ENCODE measurements at regions not wholly inside any gene's neighbourhood (a gene's known extent, or its start where the extent isn't known, plus 50 kb on each side); places are given as distances from the start of the nearest gene placed in this dataset.
"Not testable (repeated sequence)": the region's sequence is repeated elsewhere in the genome, so short reads cannot be mapped to it uniquely, and the experiment has no call there.

DNA sequence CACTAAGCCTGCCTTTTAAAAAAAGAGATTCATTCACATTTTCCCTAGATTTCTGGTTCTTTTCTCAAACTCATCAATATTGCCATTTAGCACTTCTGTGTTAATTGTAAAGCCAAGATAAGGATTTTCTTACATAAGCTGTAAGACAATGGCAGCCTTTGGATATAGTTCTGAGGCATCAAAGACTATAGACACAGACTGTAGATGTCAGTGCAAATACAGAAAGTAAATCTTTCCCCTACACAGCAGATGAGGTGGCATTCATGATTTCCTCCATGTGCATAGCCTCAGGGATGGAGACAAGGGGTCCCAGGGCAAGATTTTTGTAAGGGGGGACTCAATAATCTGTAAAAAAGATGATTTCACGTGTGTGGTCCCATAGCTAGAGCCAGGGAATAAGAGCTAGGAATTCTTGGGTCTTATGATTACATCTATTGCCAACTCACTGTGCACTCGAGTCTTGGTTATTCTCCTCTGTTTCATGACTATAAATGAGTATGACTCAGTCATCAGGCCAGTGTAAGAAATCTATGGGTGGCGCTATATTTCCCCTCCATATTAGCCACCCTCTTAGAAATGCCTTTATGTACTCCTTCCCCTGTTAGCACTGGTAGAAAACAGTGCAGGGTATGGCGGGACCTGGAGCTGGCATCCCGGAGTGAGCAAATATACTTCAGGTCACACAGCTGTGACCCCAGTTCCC is 207.5 kb downstream of the EXOC5 start:
- no peak for DNase-seq (ENCODE audit: low read depth in 3 of 3, low spot score in 1 of 3)

DNA sequence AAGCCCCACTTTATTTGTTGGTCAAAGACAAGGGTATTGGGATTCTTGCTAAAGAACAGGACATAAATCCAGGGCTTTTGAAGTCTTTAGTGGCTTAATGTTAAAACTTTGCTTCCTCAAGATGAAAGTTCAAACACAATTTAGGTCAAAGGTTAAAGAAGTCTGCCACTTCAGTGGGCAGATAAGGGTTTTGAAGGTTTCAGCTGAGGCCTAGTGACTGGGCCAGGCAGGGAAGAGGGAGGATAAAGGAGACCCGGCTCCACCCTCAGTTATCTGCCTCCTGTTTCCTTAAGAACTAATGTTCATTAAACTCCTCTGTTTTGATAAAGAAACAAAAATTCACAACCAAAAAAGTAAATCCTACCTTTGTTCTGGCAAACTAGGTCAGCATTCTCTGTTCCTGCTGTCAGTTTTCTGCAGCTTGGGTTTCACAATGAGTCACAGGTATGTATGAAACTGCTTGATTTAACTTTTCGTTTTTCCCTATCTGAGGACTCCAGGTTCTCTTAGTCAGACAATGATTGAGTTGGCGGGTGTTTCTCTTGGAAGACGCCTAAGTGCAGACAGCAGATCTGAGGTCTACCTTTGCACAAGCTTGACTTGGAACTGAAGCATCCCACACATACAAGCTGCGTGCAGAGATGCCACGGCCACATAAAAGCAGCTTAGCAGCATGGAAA is 208.3 kb downstream of the EXOC5 start:
- peak in 1 of 3 donors; percentile 3 for DNase-seq (ENCODE audit: low read depth in 3 of 3, low spot score in 1 of 3)

DNA sequence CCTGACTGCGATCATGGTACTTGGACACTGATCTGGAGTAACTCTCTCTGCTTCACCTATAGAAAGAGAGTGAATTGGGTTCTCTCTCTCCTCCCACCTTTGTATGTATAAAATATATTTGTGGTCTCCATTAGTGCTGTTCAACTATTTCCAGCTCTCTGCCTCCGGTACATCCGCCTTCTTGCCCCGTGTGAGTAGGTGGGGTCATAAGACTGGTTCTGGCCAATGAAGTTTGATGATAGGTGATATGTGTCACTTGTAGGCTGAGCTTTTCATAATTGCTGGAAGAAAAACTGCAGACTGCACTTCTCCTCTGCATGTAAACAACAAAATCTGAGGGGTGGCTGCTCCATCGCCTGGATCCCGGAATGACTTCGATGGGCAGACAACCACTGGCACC is 210.4 kb downstream of the EXOC5 start:
- DNase-seq (ENCODE audit: low read depth in 3 of 3, low spot score in 1 of 3), result no peak

- no peak for DNase-seq (ENCODE audit: low read depth in 3 of 3, low spot score in 1 of 3)
Observed at GRCh38 chr14:57057803-57058202, 210.9 kb downstream of the EXOC5 start.

GRCh38 chr14:57056522-57056921 is 212.2 kb downstream of the EXOC5 start:
- not testable (repeated sequence) for DNase-seq (ENCODE audit: low read depth in 3 of 3, low spot score in 1 of 3)

DNA sequence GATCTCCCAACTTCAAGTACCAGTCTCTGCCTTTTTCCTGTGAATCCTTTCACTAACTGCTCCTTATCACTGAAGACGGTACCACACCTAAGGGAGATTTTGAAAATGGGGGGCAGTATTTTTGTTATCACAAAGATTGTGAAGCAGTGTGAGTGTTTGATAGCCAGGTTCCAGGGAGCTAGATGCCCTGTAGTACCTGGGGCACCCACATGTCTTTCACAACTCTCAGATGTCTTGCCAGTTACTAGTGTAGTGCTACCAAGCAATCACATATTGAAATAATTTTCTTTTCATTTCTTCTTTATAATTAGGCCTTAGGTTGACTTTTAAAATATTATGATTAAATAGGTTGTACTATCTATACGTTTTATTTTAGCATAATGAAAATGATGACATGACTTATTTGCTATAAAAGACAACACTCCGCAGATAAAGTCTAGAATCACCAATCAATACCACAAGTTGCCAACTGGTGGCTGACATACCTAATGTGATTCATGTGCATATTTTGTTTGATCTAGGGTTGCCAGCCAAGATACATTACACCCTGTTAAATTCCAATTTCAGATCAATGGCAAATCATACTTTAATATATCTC is 215.9 kb downstream of the EXOC5 start:
- no peak for DNase-seq (ENCODE audit: low read depth in 3 of 3, low spot score in 1 of 3)

- DNase-seq (ENCODE audit: low read depth in 3 of 3, low spot score in 1 of 3), result no peak
Observed at GRCh38 chr14:57051633-57052032, 217.1 kb downstream of the EXOC5 start.

DNA sequence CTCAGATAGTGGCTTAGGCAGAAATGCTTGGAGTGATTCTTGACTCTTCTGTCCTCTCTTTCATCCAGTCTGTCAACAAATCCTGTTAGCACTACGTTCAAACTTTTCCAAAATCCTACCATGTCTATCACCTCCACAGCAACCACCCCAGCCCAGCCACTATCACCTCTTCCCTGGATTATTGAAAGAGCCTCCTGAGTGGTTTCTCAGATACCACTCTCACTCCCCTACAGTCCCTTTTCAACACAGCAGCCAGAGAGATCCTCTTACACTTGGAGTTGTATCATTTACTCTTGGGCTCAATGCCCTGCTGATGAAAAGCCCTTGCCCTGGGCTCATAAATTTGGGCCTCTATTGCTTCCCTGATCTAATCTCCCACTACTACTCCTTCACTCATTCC is 218.9 kb downstream of the EXOC5 start:
- no peak for DNase-seq (ENCODE audit: low read depth in 3 of 3, low spot score in 1 of 3)

GRCh38 chr14:57046175-57046574 is 222.5 kb downstream of the EXOC5 start:
- DNase-seq (ENCODE audit: low read depth in 3 of 3, low spot score in 1 of 3), result no peak

DNA sequence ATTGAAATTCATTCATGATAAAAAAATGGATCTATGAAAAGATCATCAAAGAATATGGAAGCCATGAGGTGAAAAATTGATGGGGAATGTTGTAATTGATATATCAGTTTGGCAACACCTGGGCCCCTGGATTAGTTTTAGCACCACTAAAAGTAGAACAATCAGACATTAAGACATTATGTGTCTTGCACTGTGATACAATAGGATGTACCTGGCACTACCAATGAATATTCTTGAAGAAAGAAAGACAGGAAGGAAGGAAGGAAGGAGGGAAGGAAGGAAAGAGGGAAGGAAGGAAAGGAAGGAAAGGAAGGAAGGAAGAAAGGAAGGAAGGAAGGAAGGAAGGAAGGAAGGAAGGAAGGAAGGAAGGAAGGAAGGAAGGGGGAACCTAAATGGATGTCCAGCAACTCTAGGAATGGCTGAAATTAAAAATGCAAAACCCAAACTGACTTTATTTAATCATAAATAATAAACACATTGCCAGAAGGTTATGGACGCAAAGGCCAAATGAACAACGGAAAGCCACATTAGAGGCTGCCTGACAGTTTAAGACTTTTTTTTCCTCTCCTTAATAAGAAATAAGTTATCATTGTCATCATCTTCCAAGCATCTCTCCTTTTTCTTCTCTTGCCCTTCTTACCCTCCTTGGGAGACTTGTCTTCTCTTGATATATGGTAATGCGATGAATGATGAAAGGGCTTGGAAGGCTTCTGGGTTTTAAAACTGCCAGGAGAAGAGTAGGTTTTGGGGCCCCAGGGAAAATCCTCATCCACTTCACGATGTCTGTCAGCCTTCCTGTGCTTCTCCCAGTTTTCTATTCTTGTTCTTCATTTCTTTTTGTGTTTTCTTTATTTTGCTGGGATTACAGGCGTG is 224.4 kb downstream of the EXOC5 start:
- DNase-seq (ENCODE audit: low read depth in 3 of 3, low spot score in 1 of 3), result not testable (repeated sequence)

GRCh38 chr14:57038689-57039088 is 228.4 kb upstream of the OTX2 start:
- no peak for DNase-seq (ENCODE audit: low read depth in 3 of 3, low spot score in 1 of 3)

DNA sequence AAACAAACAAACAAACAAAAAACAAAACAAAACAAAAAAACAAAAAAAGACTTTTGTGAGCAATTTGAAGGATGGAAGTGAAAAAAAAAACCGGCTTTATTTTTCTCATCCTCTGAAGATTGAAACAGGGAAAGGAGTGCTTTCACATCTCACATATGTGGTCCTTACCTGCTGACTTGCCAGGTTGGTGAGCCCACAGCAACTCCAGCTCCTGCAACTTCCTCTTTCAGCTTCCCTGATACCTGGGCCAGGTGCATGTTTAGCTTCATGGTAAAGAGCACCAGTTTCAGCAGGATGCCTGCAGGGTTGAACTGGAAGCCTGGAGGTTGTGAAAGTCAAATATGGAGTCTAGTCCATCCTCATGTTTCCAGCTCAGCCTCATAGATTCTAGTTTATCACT is 221.2 kb upstream of the OTX2 start:
- no peak for DNase-seq (ENCODE audit: low read depth in 3 of 3, low spot score in 1 of 3)

GRCh38 chr14:57029620-57030253 is 219.5 kb upstream of the OTX2 start:
- DNase-seq (ENCODE audit: low read depth in 3 of 3, low spot score in 1 of 3), result no peak

GRCh38 chr14:57025456-57025855 is 215.2 kb upstream of the OTX2 start:
- no peak for DNase-seq (ENCODE audit: low read depth in 3 of 3, low spot score in 1 of 3)

GRCh38 chr14:57022608-57023007 is 212.3 kb upstream of the OTX2 start:
- no peak for DNase-seq (ENCODE audit: low read depth in 3 of 3, low spot score in 1 of 3)

DNA sequence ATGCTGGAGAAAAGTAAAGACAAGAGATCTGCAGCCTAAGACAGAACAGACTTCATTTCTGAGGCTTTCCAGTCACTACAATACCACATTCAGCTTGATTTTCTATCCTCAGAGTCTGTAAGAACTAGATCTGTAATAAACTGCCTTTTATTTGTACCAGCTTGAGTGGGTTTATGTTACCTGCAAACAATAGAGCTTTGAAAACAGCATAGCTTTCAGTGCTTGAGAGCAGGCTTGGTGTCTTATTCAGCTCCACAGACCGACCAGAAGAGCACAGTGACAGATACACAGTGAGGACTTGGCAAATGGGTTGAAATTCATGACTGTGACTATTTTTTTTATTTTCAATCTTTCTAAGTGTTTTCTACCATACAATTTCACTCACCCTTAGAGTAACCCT is 207.8 kb upstream of the OTX2 start:
- no peak for DNase-seq (ENCODE audit: low read depth in 3 of 3, low spot score in 1 of 3)

DNA sequence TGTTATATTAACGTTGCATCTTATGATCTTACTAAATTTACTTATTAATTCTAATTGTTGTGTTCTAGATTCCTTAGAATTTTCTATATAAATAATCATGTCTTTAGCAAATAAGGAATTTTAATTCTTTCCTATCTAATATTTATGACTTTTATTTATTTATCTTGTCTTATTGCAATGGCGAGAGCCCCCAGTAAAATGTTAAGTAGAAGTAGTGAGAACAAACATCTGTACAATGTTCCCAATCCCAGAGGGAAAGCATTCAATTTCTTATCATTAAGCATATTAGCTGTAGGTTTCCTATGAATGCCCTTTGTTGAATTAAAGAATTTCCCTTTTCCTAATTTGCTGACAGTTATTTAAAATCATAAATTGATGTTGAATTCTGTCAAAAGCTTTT is 203.7 kb upstream of the OTX2 start:
- DNase-seq (ENCODE audit: low read depth in 3 of 3, low spot score in 1 of 3), result no peak

GRCh38 chr14:57009585-57010515 is 199.6 kb upstream of the OTX2 start:
- no peak for DNase-seq (ENCODE audit: low read depth in 3 of 3, low spot score in 1 of 3)

DNA sequence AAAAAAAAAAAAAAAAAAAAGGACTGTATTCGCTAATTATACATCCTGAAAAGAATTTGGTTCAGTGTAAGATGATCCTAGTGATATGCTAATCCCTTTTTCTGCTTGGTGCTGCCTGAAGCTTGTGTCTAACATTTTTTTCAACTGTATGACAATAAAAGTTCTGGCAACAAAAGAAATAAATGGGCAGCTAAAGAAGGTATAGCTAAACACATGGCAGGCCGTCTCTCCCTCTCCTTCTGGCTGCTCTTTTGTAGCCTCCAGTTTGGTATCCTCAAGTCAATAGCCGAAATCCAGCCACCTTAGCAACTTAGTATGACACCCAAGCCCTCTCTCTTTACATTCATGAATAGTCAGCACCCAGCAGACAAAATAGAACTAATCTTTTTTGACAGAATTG is 198.3 kb upstream of the OTX2 start:
- DNase-seq (ENCODE audit: low read depth in 3 of 3, low spot score in 1 of 3), result no peak

DNA sequence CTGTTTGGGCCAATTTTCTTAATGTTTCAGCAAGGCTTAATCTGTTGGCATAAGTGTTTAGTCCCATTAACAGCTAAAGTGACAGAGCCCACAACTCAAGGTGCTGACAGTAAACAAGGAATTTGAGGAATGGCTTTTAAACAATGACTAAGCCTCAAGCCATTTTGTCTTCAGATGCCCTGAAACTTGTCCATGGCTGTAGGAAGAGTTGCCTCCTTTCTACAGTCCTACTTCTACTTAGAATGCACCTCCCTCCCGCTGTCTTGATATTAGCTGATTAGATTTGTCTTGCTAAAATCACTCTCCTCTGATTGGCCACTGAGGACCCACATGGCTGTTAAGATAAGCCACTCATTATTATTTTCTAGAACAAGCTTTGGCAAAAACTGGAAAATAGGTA is 188.4 kb upstream of the OTX2 start:
- no peak for DNase-seq (ENCODE audit: low read depth in 3 of 3, low spot score in 1 of 3)
